SK-N-DZ (cell line): ENCODE measurements at regions not wholly inside any gene's neighbourhood (a gene's known extent, or its start where the extent isn't known, plus 50 kb on each side); places are given as distances from the start of the nearest gene placed in this dataset.
"Not testable (repeated sequence)": the region's sequence is repeated elsewhere in the genome, so short reads cannot be mapped to it uniquely, and the experiment has no call there.

Experiments used
- DNase-seq: peaks from one replicate; pipeline ENCODE4 v3.0.0-alpha.2; 2015; ENCODE audit warnings: low spot score

- DNase-seq = no peak
These were observed 111.3 kb downstream of the KIF26A start for GRCh38 chr14:104249706-104250105.

GRCh38 chr14:104250175-104250574, 111.8 kb downstream of the KIF26A start:
- DNase-seq = no peak

- DNase-seq = no peak
These were observed 114.1 kb downstream of the KIF26A start for GRCh38 chr14:104252256-104253215.

GRCh38 chr14:104253223-104253822, 114.9 kb downstream of the KIF26A start:
- no peak for DNase-seq

GRCh38 chr14:104253901-104254353, 115.5 kb downstream of the KIF26A start:
- DNase-seq = no peak

- no peak for DNase-seq
These were observed 116.5 kb downstream of the KIF26A start for GRCh38 chr14:104254735-104255400.

- DNase-seq = no peak
These were observed 117.6 kb downstream of the KIF26A start for GRCh38 chr14:104256025-104256424.

- no peak for DNase-seq
These were observed 124.4 kb downstream of the KIF26A start for GRCh38 chr14:104262515-104263514.

GRCh38 chr14:104263675-104264358, 125.4 kb downstream of the KIF26A start:
- DNase-seq = no peak

- no peak for DNase-seq
These were observed 126.3 kb downstream of the KIF26A start for GRCh38 chr14:104264495-104265265.

GRCh38 chr14:104265918-104266630, 127.7 kb downstream of the KIF26A start:
- no peak for DNase-seq

GRCh38 chr14:104266631-104267575, 128.5 kb downstream of the KIF26A start:
- no peak for DNase-seq

- no peak for DNase-seq
These were observed 129.5 kb downstream of the KIF26A start for GRCh38 chr14:104267895-104268294.

- no peak for DNase-seq
These were observed 129.9 kb downstream of the KIF26A start for GRCh38 chr14:104268295-104268694.

GRCh38 chr14:104268725-104269436, 130.5 kb downstream of the KIF26A start:
- no peak for DNase-seq

- DNase-seq = not testable (repeated sequence)
These were observed 131.3 kb downstream of the KIF26A start for GRCh38 chr14:104269511-104270241.
